ENCODE measurements at regions not wholly inside any gene's neighbourhood (a gene's known extent, or its start where the extent isn't known, plus 50 kb on each side); places are given as distances from the start of the nearest gene placed in this dataset.
A peak's percentile ranks its signal among the peaks of the same experiment; 100 is the strongest.

DNA sequence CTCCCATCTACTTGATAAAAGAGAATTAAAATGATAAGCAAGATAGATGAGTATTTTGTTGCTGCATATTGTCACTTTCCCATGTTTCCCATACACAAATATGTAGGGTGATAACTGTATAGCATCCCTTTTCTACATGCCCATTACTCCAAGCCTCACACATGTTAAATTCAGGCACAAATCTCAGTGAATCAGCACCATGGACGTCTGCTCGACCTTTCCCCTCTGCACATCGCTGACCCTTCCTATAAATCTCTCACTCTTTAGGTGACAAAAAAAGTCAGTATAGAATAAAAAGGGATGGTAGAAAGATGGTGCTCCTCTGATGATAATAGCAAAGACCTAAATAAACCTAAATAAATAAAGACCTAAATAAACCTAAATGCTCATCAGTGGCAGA is 1097.7 kb upstream of the C9orf72 start:
- Histone ChIP-seq H3K36me3 (no peaks in the 10 kb centered on the region), H3K27me3 (no peaks in the 10 kb centered on the region), H3K4me3 (replicated peaks in 1 of 3) (no peak overlapping the region), H3K9me3 (no peaks in the 10 kb centered on the region), H3K4me1 (no peaks in the 10 kb centered on the region), H3K27ac (no peak overlapping the region)
- intact Hi-C loops (cut with DNase I): no loop called here
- TF ChIP-seq POLR2A (IDR thresholded peaks at IDR 0.05): no peak
- no peak for TF ChIP-seq CTCF (IDR thresholded peaks at IDR 0.05)
- no peak for DNase-seq
- WGBS, 2 donors: 74 to 85% methylated on average over 3 of the region's 3 CpGs

DNA sequence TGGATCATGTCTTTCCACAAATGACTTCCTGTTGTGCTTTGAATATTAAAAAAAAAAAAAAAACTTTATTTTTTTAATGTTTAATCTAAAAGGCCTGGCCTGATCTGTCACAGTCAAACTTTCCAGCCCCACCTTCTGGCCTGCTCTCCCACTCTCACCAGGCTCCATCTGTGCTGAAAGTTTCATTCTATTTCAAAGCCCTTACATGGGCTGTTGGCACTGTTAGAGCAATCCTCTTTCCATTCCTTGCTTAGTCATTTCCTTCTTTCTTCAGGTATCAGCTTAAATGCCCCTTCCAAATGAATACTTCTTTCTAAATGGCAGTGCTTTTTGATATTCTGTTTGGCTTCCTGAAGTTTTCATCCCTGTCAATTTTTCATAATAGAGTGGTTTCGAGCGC is 1104.8 kb upstream of the C9orf72 start:
- intact Hi-C loops (cut with DNase I): no loop called here
- DNase-seq: peak in 1 of 2 donors; percentile 10
- H3K27ac ChIP-seq: no peak overlapping the region
- WGBS, 2 donors: 93 to 97% methylated on average over 2 of the region's 2 CpGs
- no peaks in the 10 kb centered on the region for H3K4me1 ChIP-seq
- H3K36me3 ChIP-seq: no peaks in the 10 kb centered on the region
- no peaks in the 10 kb centered on the region for H3K27me3 ChIP-seq
- H3K9me3 ChIP-seq: no peaks in the 10 kb centered on the region
- no peak overlapping the region for H3K4me3 ChIP-seq (replicated peaks in 1 of 3)
- no peak for TF ChIP-seq CTCF (IDR thresholded peaks at IDR 0.05)
- TF ChIP-seq POLR2A (IDR thresholded peaks at IDR 0.05): no peak

GRCh38 chr9:28688172-28688571 is 1114.9 kb upstream of the C9orf72 start:
- Histone ChIP-seq H3K36me3 (no peaks in the 10 kb centered on the region), H3K4me3 (replicated peaks in 1 of 3) (no peak overlapping the region), H3K27me3 (no peaks in the 10 kb centered on the region), H3K27ac (peak overlapping the region; percentile 47 to 68 (median 54)), H3K4me1 (peaks cover 13 to 21% of the 10 kb centered on the region in 2 donors), H3K9me3 (no peaks in the 10 kb centered on the region)
- no peak for DNase-seq
- TF ChIP-seq CTCF (IDR thresholded peaks at IDR 0.05) (no peak), POLR2A (IDR thresholded peaks at IDR 0.05) (no peak)
- intact Hi-C loops (cut with DNase I): no loop called here
- 14 to 19% methylated on average over 1 of the region's 1 CpG for WGBS, 2 donors

- intact Hi-C loops (cut with DNase I): loop anchor here (10.0 kb wide), 1 partner anchor 63 kb away; no protein-coding TSS in a partner anchor
- 95 to 96% methylated on average over 8 of the region's 8 CpGs for WGBS, 2 donors
- H3K36me3 ChIP-seq: no peaks in the 10 kb centered on the region
- H3K27ac ChIP-seq: no peak overlapping the region
- peaks cover 13 to 21% of the 10 kb centered on the region in 2 donors for H3K4me1 ChIP-seq
- H3K27me3 ChIP-seq: no peaks in the 10 kb centered on the region
- no peak for TF ChIP-seq POLR2A (IDR thresholded peaks at IDR 0.05)
- TF ChIP-seq CTCF (IDR thresholded peaks at IDR 0.05): no peak
- H3K4me3 ChIP-seq (replicated peaks in 1 of 3): no peak overlapping the region
- no peaks in the 10 kb centered on the region for H3K9me3 ChIP-seq
- no peak for DNase-seq
Measured at GRCh38 chr9:28692012-28692411, 1118.7 kb upstream of the C9orf72 start.

DNA sequence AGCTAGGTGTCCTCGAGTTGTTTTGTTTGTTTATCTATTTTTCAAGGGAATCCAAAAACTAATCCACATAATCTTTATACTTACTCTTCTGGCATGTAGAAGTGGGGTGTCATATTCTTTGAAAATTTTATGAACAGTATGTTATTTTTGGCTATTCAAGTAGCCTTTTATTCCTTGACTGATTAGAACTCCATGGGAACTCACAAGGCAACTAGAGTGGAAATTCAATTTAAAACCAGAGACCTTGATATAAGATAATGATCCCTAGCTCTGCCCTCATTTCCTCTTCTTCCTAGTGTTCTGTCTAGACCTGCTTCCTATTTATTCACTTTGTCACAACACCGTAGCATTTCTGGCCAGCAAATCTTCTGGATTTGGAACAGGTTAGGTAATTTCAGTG is 1123.7 kb upstream of the C9orf72 start:
- WGBS, 2 donors: 59% methylated on average over 2 of the region's 2 CpGs
- Histone ChIP-seq H3K4me3 (replicated peaks in 1 of 3) (no peak overlapping the region), H3K27me3 (no peaks in the 10 kb centered on the region), H3K9me3 (no peaks in the 10 kb centered on the region), H3K27ac (no peak overlapping the region), H3K36me3 (no peaks in the 10 kb centered on the region), H3K4me1 (no peaks in the 10 kb centered on the region)
- intact Hi-C loops (cut with DNase I): loop anchor here (10.0 kb wide), 1 partner anchor 58 kb away; no protein-coding TSS in a partner anchor
- TF ChIP-seq POLR2A (IDR thresholded peaks at IDR 0.05) (no peak), CTCF (IDR thresholded peaks at IDR 0.05) (no peak)
- DNase-seq: no peak

Measured in thyroid gland (tissue), 4 donors.